SK-N-SH (cell line): ENCODE measurements at regions not wholly inside any gene's neighbourhood (a gene's known extent, or its start where the extent isn't known, plus 50 kb on each side); places are given as distances from the start of the nearest gene placed in this dataset.

Experiments used
- CTCF ChIA-PET: fragments of 300-600, 350-600 bp; formaldehyde crosslinking; extraction: SDS; loops from one replicate; lab custom pipeline; 2021; lab: Yijun Ruan, JAX
- POLR2A ChIA-PET: fragments of 350-600 bp; sonication (Branson Sonifier 250); formaldehyde crosslinking; extraction: SDS; loops from one replicate; lab custom pipeline; 2020; ENCODE audit warnings: antibody characterized with exemption, inconsistent platforms; lab: Yijun Ruan, JAX
- DNase-seq: peaks from one replicate; pipeline ENCODE4 v3.0.0; 2012
- H2AFZ ChIP-seq: fragments of 200-600 bp; sonication (generic); 2 replicates; pipeline ENCODE4 v1.8.1; 2016; ENCODE audit warnings: antibody characterized with exemption, mild to moderate bottlenecking, low read depth
- H3F3A ChIP-seq: fragments of 200-600 bp; sonication (generic); replicated peaks from 2 replicates; pipeline ENCODE3; 2016; ENCODE audit warnings: antibody characterized with exemption, mild to moderate bottlenecking; ENCODE audit not compliant: insufficient read depth
- H3K27ac ChIP-seq, 2 experiments: fragments of 200-500 bp in 1 of 2; fragments of 200-600 bp in 1 of 2; sonication (Bioruptor generic) in 1 of 2; sonication (generic), shearing (Covaris generic) in 1 of 2; 2 replicates each; pipeline versions ENCODE4 v1.5.1 to v1.6.1; 2014 to 2016; ENCODE audit warnings: low read depth in 2 of 2, inconsistent platforms in 1 of 2, low read length in 1 of 2, mild to moderate bottlenecking in 1 of 2, mixed read lengths in 1 of 2
- H3K27me3 ChIP-seq: fragments of 200-600 bp; sonication (generic), shearing (Covaris generic); 2 replicates; pipeline ENCODE4 v1.6.1; 2016; ENCODE audit warnings: mixed run types; ENCODE audit not compliant: insufficient read depth
- H3K36me3 ChIP-seq, 2 experiments: fragments of 200-500 bp in 1 of 2; fragments of 200-600 bp in 1 of 2; sonication (Bioruptor generic) in 1 of 2; sonication (generic) in 1 of 2; replicated peaks in 1 of 2; 2 replicates each; pipeline versions ENCODE3 to v1.5.1; 2014 to 2016; ENCODE audit warnings: low read length in 1 of 2, mild to moderate bottlenecking in 1 of 2; ENCODE audit not compliant: insufficient read depth in 2 of 2, control insufficient read depth in 1 of 2
- H3K4me1 ChIP-seq, 2 experiments: fragments of 200-500 bp in 1 of 2; fragments of 200-600 bp in 1 of 2; sonication (Bioruptor generic) in 1 of 2; sonication (generic), shearing (Covaris generic) in 1 of 2; 2 replicates each; pipeline versions ENCODE4 v1.5.1 to v1.6.1; 2014 to 2016; ENCODE audit warnings: low read depth in 1 of 2, low read length in 1 of 2, mixed run types in 1 of 2; ENCODE audit not compliant: insufficient read depth in 2 of 2, control insufficient read depth in 1 of 2
- H3K4me2 ChIP-seq: fragments of 200-600 bp; sonication (generic), shearing (Covaris generic); 2 replicates; pipeline ENCODE4 v1.6.1; 2017; ENCODE audit warnings: mixed run types
- H3K4me3 ChIP-seq, 2 experiments: fragments of 200-500 bp in 1 of 2; fragments of 200-600 bp in 1 of 2; sonication (Bioruptor generic) in 1 of 2; sonication (generic), shearing (Covaris generic) in 1 of 2; 2 replicates each; pipeline versions ENCODE4 v1.5.1 to v1.8.1; 2014 to 2016; ENCODE audit warnings: low read depth in 2 of 2, inconsistent platforms in 1 of 2, low read length in 1 of 2, mild to moderate bottlenecking in 1 of 2, mixed read lengths in 1 of 2, moderate library complexity in 1 of 2
- H3K79me2 ChIP-seq: fragments of 200-600 bp; sonication (generic); 2 replicates; pipeline ENCODE4 v1.8.1; 2017; ENCODE audit warnings: mild to moderate bottlenecking; ENCODE audit not compliant: insufficient read depth
- H3K9ac ChIP-seq: fragments of 200-600 bp; sonication (generic); 2 replicates; pipeline ENCODE4 v1.6.1; 2017; ENCODE audit warnings: mixed run types
- H3K9me2 ChIP-seq: fragments of 200-600 bp; sonication (generic); 2 replicates; pipeline ENCODE4 v1.6.1; 2017; ENCODE audit warnings: mixed run types
- H3K9me3 ChIP-seq: fragments of 200-600 bp; sonication (generic); 2 replicates; pipeline ENCODE4 v1.6.1; 2017; ENCODE audit warnings: mixed run types, mild to moderate bottlenecking, moderate library complexity
- H4K20me1 ChIP-seq: fragments of 200-600 bp; sonication (generic); 2 replicates; pipeline ENCODE4 v1.6.1; 2017; ENCODE audit warnings: mild to moderate bottlenecking, mixed run types; ENCODE audit not compliant: insufficient read depth
- EP300 ChIP-seq, 2 experiments: IDR thresholded peaks; 2 replicates each; pipeline versions ENCODE4 v1.4.0 to v1.6.1; 2012; ENCODE audit warnings: borderline replicate concordance in 1 of 2, low read depth in 1 of 2, low read length in 1 of 2
- GATA2 ChIP-seq: sonication (generic); formaldehyde crosslinking; IDR thresholded peaks from 2 replicates; pipeline ENCODE4 v1.5.0; 2020; ENCODE audit warnings: mild to moderate bottlenecking, missing genetic modification reagents
- NRF1 ChIP-seq: IDR thresholded peaks from 2 replicates; pipeline ENCODE4 v1.6.1; 2012; ENCODE audit warnings: low read depth, mild to moderate bottlenecking, low read length
- REST ChIP-seq: IDR thresholded peaks from 2 replicates; pipeline ENCODE4 v1.6.1; 2012; ENCODE audit warnings: mild to moderate bottlenecking, low read depth, low read length, moderate library complexity
- RXRA ChIP-seq: IDR thresholded peaks from 2 replicates; pipeline ENCODE4 v1.4.0; 2012; ENCODE audit warnings: low read depth, mild to moderate bottlenecking, borderline replicate concordance
- TCF12 ChIP-seq: IDR thresholded peaks from 2 replicates; pipeline ENCODE4 v1.4.0; 2012
- TEAD4 ChIP-seq: IDR thresholded peaks from 2 replicates; pipeline ENCODE4 v1.4.0; 2012; ENCODE audit warnings: mild to moderate bottlenecking, borderline replicate concordance; ENCODE audit not compliant: insufficient read depth
- USF1 ChIP-seq: IDR thresholded peaks from 2 replicates; pipeline ENCODE4 v1.4.0; 2012; ENCODE audit warnings: low read depth, borderline replicate concordance
- USF2 ChIP-seq: fragments of 150-350 bp; IDR thresholded peaks from 2 replicates; pipeline ENCODE4 v1.6.1; 2017; ENCODE audit warnings: antibody characterized with exemption, low read length, low read depth, borderline replicate concordance
- YY1 ChIP-seq: IDR thresholded peaks from 2 replicates; pipeline ENCODE4 v1.4.0; 2012; ENCODE audit warnings: low read depth, mild to moderate bottlenecking
- WGBS: methylation state at CpG from one replicate; pipeline ENCODE4 v1.1.6; 2017; ENCODE audit warnings: low lambda C conversion rate; 5-methylcytosine and 5-hydroxymethylcytosine counted together

GRCh38 chr5:26690511-26690910 is 347.9 kb downstream of the CDH9 start:
- POLR2A ChIA-PET: no interaction called here
- no peak for DNase-seq
- Histone ChIP-seq H4K20me1 (no peaks in the 10 kb centered on the region), H3K9me2 (no peaks in the 10 kb centered on the region), H3F3A (no peaks in the 10 kb centered on the region), H3K4me2 (no peak overlapping the region), H3K79me2 (no peaks in the 10 kb centered on the region), H3K9me3 (no peaks in the 10 kb centered on the region), H3K4me3 (no peak overlapping the region), H3K27me3 (no peaks in the 10 kb centered on the region), H3K4me1 (no peaks in the 10 kb centered on the region), H2AFZ (no peak overlapping the region), H3K36me3 (no peaks in the 10 kb centered on the region), H3K27ac (no peak overlapping the region), H3K9ac (no peak overlapping the region)
- CTCF ChIA-PET: interaction anchor here (3.0 kb wide), 1 partner anchor 10 kb away, joined by 19 read pairs; no protein-coding TSS in a partner anchor
- no peak for TF ChIP-seq EP300 (IDR thresholded peaks at IDR 0.05; ENCODE audit: borderline replicate concordance in 1 of 2, low read depth in 1 of 2, low read length in 1 of 2)
- TF ChIP-seq TEAD4: no peak
- TF ChIP-seq TCF12: no peak
- no peak for TF ChIP-seq USF1
- TF ChIP-seq YY1: no peak
- no peak for TF ChIP-seq REST
- no peak for TF ChIP-seq NRF1
- no peak for TF ChIP-seq GATA2
- 4% methylated on average over 1 of the region's 1 CpG for WGBS

GRCh38 chr5:26681861-26682260 is 356.5 kb downstream of the CDH9 start:
- CTCF ChIA-PET: no interaction called here
- Histone ChIP-seq H2AFZ (no peak overlapping the region), H3F3A (no peaks in the 10 kb centered on the region), H3K4me2 (no peak overlapping the region), H3K79me2 (no peaks in the 10 kb centered on the region), H4K20me1 (no peaks in the 10 kb centered on the region), H3K4me1 (no peaks in the 10 kb centered on the region), H3K9me2 (no peaks in the 10 kb centered on the region)
- POLR2A ChIA-PET: no interaction called here
- TF ChIP-seq NRF1: no peak
- TF ChIP-seq USF1: no peak
- TF ChIP-seq TCF12: no peak
- TF ChIP-seq RXRA: no peak
- no peak for TF ChIP-seq USF2
- TF ChIP-seq, all 33 proteins: peak for 0
- H3K9ac ChIP-seq: no peak overlapping the region
- H3K27ac ChIP-seq: no peak overlapping the region
- 13% methylated on average over 1 of the region's 1 CpG for WGBS
- no peak for DNase-seq
- no peaks in the 10 kb centered on the region for H3K36me3 ChIP-seq
- H3K9me3 ChIP-seq: no peaks in the 10 kb centered on the region
- no peaks in the 10 kb centered on the region for H3K27me3 ChIP-seq
- no peak overlapping the region for H3K4me3 ChIP-seq
